Activated CD4-positive, alpha-beta memory T cell treated with anti-CD3 and anti-CD28 coated beads, Interleukin-2, amount 10 ng/mL, durations not matched to agents 7 days and 5 days (primary cell): ENCODE measurements at regions not wholly inside any gene's neighbourhood (a gene's known extent, or its start where the extent isn't known, plus 50 kb on each side); places are given as distances from the start of the nearest gene placed in this dataset.

Experiments used
- CTCF ChIA-PET: fragments of 350-600 bp; sonication (Branson Sonifier 250); formaldehyde crosslinking; loops from one replicate; lab custom pipeline; 2021; ENCODE audit warnings: antibody characterized with exemption, inconsistent platforms; lab: Charles Lee
- POLR2A ChIA-PET: fragments of 350-600 bp; sonication (Branson Sonifier 250); formaldehyde crosslinking; loops from one replicate; lab custom pipeline; 2021; ENCODE audit warnings: antibody characterized with exemption; lab: Charles Lee
- DNase-seq: peaks from one replicate; pipeline ENCODE4 v3.0.0-alpha.2; 2020
- H3K27ac Mint-ChIP-seq: one replicate; pipeline ENCODE4 v1.8.0; 2021; ENCODE audit warnings: mild to moderate bottlenecking, mixed read lengths
- H3K27me3 Mint-ChIP-seq: one replicate; pipeline ENCODE4 v1.8.0; 2021; ENCODE audit warnings: mixed read lengths
- H3K36me3 Mint-ChIP-seq: one replicate; pipeline ENCODE4 v1.8.0; 2021; ENCODE audit warnings: low read depth, mixed read lengths
- H3K4me1 Mint-ChIP-seq: one replicate; pipeline ENCODE4 v1.8.0; 2021; ENCODE audit warnings: mixed read lengths
- H3K4me3 Mint-ChIP-seq: one replicate; pipeline ENCODE4 v1.8.0; 2021; ENCODE audit warnings: mild to moderate bottlenecking, mixed read lengths
- H3K9me3 Mint-ChIP-seq: one replicate; pipeline ENCODE4 v1.8.0; 2021; ENCODE audit warnings: mixed read lengths

DNA sequence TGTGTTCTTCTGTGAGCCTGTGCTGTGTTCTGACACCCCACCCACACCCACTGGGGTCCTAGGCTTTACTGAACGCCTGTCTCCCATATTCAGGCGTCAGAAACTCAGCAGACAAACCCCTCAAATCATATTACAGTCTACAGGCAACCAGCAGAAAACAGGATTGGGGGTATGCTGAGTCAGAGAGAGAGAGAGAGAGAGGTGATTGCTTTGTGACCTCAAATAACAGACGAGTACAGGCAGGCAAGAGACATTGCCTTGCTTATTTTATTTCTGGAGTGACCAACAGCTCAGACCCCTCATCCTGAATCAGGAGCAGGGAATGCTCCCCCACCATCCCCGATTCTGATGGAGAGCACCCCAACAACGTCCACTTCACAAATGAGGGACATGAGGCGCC, 473.9 kb downstream of the PMP22 start:
- DNase-seq = no peak
- Mint-ChIP-seq H3K27ac (no peak overlapping the region), H3K36me3 (no peaks in the 10 kb centered on the region), H3K9me3 (no peaks in the 10 kb centered on the region), H3K4me3 (no peak overlapping the region), H3K27me3 (peaks cover 14% of the 10 kb centered on the region), H3K4me1 (no peaks in the 10 kb centered on the region)
- POLR2A ChIA-PET = no interaction called here
- CTCF ChIA-PET = no interaction called here

DNA sequence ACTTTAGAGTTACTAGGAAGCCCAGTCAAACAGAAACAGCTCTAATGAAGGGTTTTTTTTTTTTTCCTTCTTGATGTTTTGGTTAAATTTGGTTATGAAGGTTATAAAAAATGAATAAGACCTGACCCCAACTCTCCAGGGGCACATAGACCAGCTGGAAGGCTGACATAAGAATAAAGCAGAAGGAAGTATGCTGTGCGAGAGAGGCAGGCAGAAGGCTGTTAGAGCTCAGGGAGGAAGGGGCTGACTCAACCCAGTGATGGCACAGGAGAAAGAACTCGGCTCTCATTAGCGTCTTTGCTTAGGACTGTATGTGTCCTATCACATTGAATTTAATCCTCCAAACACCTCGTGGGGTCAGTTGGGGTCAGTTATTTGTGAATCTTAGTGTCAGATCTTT, 474.6 kb downstream of the PMP22 start:
- Mint-ChIP-seq H3K4me3 (no peak overlapping the region), H3K36me3 (no peaks in the 10 kb centered on the region), H3K27ac (no peak overlapping the region), H3K4me1 (no peaks in the 10 kb centered on the region), H3K9me3 (no peaks in the 10 kb centered on the region), H3K27me3 (peaks cover 14% of the 10 kb centered on the region)
- ChIA-PET POLR2A (no interaction called here), CTCF (interaction anchor here (0.7 kb wide), 1 partner anchor 407 kb away, joined by 3 read pairs; no protein-coding TSS in a partner anchor)
- no peak for DNase-seq

DNA sequence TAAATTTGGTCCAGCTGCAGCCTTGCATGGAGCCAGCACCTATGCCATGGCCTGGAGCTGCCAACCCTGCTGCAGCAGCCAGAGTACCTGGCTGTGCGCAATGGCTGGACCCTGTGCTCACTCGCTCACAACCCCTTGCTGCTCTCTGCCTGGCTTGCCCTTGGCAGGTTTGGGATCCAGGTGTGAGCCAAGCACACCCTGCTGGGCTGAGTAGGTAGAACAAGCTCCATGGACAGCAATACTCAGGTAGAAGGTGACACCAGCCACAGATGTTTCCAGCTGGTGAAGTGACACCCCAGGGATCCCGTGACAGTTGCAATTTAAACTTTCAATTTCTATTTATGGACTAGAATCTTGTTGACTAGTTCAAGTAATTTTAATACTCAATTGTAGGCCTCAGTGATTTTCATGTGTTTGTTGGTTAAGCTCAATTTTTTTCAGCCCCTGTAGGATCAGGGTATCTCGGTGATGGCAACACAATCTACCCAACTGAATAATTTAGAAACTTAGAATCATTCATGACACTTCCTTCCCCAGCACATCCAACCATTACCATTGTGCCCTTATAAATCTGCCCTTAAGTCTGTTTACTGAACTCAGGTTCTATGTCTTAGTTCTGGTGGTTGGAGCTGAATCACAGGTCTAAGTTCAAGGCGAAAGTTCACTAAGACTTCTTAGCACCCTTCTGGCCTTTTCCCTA, 480.0 kb downstream of the PMP22 start:
- DNase-seq = no peak
- ChIA-PET POLR2A (no interaction called here), CTCF (no interaction called here)
- H3K4me1 Mint-ChIP-seq = no peaks in the 10 kb centered on the region
- H3K27ac Mint-ChIP-seq = no peak overlapping the region
- H3K9me3 Mint-ChIP-seq = no peaks in the 10 kb centered on the region
- peaks cover 10% of the 10 kb centered on the region for H3K27me3 Mint-ChIP-seq
- no peaks in the 10 kb centered on the region for H3K36me3 Mint-ChIP-seq
- no peak overlapping the region for H3K4me3 Mint-ChIP-seq

DNA sequence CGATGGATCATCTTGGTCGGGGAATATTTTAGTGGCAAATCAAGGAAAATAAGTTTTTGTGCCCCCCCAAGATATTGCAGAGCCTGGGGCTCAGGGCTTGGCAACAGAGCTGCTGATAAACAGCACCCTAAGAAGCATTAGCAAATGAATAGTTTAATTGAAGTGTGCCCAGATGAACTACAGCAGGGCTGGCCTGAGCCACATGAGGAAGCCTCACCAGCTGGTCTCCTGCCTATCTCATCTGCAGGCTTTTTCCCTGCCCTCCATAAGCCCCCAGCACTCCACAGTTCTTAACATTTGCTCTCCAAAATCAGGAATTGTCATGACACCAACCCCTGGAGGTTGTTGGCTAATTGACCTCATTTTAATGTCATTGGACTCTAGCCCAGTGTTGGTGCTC, 480.2 kb downstream of the HS3ST3B1 start:
- Mint-ChIP-seq H3K36me3 (no peaks in the 10 kb centered on the region), H3K27me3 (no peaks in the 10 kb centered on the region), H3K4me3 (no peak overlapping the region), H3K9me3 (no peaks in the 10 kb centered on the region), H3K27ac (no peak overlapping the region), H3K4me1 (no peaks in the 10 kb centered on the region)
- CTCF ChIA-PET = no interaction called here
- no peak for DNase-seq
- POLR2A ChIA-PET = no interaction called here

DNA sequence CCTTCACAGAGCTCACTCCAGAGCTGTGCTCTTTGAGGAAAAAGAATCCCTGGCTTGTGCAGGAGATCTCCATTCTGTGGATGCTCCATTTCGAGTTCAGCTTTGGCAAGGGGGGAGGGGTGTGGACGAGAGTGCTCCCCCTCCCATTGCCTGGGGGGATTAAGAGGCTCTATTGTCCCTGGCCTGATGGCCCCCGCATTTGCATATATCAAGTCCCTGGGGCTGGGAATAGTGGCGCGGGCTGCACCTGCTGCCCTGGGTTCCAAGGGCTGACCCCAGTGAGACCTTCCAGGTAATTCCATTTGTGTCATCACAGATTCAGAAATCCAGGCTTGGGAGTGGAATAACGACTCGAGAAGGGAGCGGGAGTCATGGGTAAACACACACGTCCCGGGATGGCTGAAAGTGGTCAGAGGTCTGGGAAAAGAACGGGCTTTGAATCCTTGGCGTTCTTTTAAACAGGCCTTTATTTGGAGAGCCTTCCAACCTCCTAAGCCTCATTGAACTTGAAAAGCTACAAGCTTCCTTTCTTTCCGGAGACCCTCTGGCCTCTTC, 479.3 kb downstream of the HS3ST3B1 start:
- CTCF ChIA-PET = no interaction called here
- no peaks in the 10 kb centered on the region for H3K36me3 Mint-ChIP-seq
- POLR2A ChIA-PET = no interaction called here
- no peaks in the 10 kb centered on the region for H3K27me3 Mint-ChIP-seq
- H3K27ac Mint-ChIP-seq = no peak overlapping the region
- DNase-seq = no peak
- H3K4me3 Mint-ChIP-seq = no peak overlapping the region
- no peaks in the 10 kb centered on the region for H3K4me1 Mint-ChIP-seq
- no peaks in the 10 kb centered on the region for H3K9me3 Mint-ChIP-seq

DNA sequence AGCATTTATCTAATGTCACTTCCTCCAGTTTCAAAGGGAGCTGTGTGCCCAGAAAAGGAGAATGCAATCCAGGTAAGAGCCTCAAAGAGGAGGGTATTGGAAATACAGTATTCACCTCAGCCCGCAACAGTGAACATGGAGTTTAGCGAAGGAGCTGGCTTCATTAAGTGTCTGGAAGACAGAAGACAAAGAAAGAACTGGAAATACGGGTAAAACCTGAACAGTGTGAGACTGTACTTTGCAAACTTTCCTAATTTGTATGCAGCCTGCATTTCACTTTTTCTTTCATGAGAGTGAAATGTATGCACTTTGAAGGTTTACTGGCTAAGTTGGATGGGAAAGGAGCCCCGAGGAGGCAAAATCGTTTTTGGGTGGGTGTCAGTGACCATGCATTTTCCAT, 478.4 kb downstream of the HS3ST3B1 start:
- Mint-ChIP-seq H3K27me3 (no peaks in the 10 kb centered on the region), H3K36me3 (no peaks in the 10 kb centered on the region), H3K27ac (no peak overlapping the region), H3K4me3 (no peak overlapping the region), H3K4me1 (no peaks in the 10 kb centered on the region), H3K9me3 (peaks cover 4% of the 10 kb centered on the region)
- POLR2A ChIA-PET = no interaction called here
- DNase-seq = no peak
- CTCF ChIA-PET = no interaction called here

DNA sequence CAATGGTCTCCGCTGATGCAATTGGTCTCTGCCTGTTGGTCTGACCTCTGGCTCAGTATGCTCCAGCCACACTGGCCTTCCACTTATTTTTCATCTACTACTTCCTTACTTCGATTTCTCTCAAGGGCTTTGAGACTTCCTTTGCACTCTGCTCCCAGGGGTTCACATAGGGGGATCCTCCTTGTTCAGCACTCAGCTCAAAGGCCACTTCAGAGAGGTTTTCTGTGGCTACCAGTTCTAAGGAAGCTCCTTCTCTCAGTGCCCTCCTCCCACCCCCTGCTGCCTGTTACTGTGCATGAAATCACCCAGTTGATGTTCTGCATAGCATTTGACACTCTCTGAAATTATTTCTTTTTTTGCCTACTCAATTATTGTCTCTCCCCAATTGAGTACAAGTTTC, 476.4 kb downstream of the HS3ST3B1 start:
- Mint-ChIP-seq H3K27me3 (no peaks in the 10 kb centered on the region), H3K27ac (no peak overlapping the region), H3K36me3 (no peaks in the 10 kb centered on the region), H3K4me3 (no peak overlapping the region), H3K9me3 (peaks cover 5% of the 10 kb centered on the region), H3K4me1 (no peaks in the 10 kb centered on the region)
- ChIA-PET CTCF (no interaction called here), POLR2A (no interaction called here)
- DNase-seq = no peak

DNA sequence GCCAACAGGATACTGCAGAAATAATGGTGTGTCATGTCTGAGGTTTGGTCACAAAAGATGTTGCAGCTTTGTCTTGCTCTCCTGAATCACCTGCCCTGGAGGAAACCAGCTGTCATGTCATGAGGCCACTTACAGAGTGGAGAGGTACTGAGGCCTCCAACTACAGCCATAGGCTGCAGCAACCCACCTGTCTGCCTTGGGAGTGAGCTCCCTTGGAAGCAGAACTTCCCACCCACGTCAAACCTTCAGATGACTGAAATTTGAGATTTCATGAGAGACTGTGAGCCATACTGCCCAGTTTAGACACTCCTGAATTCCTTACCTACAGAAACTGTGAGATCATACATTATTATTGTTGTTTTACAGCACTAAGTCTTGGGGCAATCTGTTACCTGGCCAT, 475.9 kb downstream of the HS3ST3B1 start:
- no peak for DNase-seq
- ChIA-PET CTCF (no interaction called here), POLR2A (no interaction called here)
- H3K4me1 Mint-ChIP-seq = no peaks in the 10 kb centered on the region
- no peaks in the 10 kb centered on the region for H3K27me3 Mint-ChIP-seq
- peaks cover 5% of the 10 kb centered on the region for H3K9me3 Mint-ChIP-seq
- no peaks in the 10 kb centered on the region for H3K36me3 Mint-ChIP-seq
- no peak overlapping the region for H3K4me3 Mint-ChIP-seq
- no peak overlapping the region for H3K27ac Mint-ChIP-seq

DNA sequence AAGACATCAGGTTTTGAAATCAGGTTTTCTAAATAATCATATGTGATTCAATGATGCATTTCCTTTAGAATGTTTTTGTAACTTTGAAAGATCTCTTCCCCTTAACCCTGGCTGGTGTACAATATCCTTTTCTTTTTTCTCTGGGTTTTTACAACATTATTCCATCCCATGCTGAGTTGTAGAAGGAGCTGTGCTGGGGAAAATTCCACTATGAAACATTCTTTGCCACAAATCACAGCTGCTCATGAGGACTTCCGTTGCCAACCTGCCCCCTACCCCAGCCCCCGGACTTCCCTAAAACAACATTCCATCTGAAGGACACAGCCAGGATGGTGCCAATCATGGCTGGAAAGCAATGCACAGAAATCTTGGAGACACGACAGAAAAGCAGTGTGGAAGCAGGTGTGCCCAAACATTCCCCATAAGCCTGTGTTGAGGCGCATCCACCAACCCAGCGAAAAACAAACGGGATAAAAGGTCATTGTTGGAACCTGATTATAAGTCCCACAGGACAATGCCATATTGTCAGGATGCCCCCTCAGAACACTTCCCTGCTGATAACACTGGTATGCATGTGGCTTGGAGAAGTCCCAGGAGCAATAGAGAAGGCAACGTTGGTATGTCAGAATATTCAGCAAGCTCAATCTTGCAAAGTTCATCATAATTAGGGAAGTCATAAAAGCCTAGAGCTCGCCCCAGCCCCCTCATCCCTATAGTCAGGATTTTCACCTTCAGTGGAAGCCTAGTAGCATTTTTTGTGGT, 475.0 kb downstream of the HS3ST3B1 start:
- ChIA-PET CTCF (no interaction called here), POLR2A (no interaction called here)
- no peak overlapping the region for H3K27ac Mint-ChIP-seq
- no peak overlapping the region for H3K4me3 Mint-ChIP-seq
- no peak for DNase-seq
- no peaks in the 10 kb centered on the region for H3K27me3 Mint-ChIP-seq
- peaks cover 5% of the 10 kb centered on the region for H3K9me3 Mint-ChIP-seq
- H3K4me1 Mint-ChIP-seq = no peaks in the 10 kb centered on the region
- no peaks in the 10 kb centered on the region for H3K36me3 Mint-ChIP-seq

DNA sequence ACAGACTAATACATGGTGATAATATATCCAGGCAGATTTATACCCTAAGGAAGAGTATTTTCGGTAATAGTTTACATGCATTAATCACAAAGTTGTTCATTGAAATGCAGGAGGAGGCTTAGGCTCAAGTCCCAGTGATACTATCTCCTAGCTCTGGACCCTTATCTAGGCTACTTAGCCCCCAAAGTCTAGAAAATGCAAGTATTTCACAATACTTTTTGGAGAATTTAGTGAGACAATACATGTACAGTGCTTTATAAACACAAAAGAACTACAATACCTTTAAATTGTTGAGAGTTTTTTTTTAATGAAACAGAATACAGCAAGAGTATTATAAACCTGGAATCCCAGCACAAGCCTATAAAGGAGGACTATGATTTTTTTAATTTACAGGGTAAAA, 473.9 kb downstream of the HS3ST3B1 start:
- POLR2A ChIA-PET = no interaction called here
- H3K4me3 Mint-ChIP-seq = no peak overlapping the region

DNA sequence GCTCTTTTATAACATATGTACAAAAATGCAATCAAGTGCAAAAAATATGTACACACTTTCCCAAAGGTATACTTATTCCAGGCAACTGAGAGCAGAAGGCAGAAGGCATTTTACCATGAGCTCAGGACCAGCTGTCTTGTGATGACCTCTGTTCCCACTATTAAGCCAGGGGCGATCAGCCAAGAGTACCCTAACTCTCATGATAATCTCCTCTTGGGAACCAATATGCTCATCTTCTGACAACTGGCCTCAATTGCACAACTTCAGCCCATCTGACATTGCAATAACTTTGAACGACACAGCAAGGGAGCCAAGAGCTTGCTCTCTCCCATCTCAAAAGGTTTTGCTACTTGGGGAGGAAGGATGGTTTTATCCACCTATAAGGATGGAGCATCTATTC, 471.9 kb downstream of the HS3ST3B1 start:
- Mint-ChIP-seq H3K4me1 (no peaks in the 10 kb centered on the region), H3K27ac (no peak overlapping the region), H3K4me3 (no peak overlapping the region), H3K36me3 (no peaks in the 10 kb centered on the region), H3K27me3 (no peaks in the 10 kb centered on the region), H3K9me3 (peaks cover 5% of the 10 kb centered on the region)
- ChIA-PET CTCF (no interaction called here), POLR2A (no interaction called here)
- no peak for DNase-seq

More for the DNA sequence above, 473.9 kb downstream of the HS3ST3B1 start:
- CTCF ChIA-PET = no interaction called here
- Mint-ChIP-seq H3K4me1 (no peaks in the 10 kb centered on the region), H3K27ac (no peak overlapping the region), H3K36me3 (no peaks in the 10 kb centered on the region), H3K9me3 (peaks cover 5% of the 10 kb centered on the region), H3K27me3 (no peaks in the 10 kb centered on the region)
- no peak for DNase-seq

DNA sequence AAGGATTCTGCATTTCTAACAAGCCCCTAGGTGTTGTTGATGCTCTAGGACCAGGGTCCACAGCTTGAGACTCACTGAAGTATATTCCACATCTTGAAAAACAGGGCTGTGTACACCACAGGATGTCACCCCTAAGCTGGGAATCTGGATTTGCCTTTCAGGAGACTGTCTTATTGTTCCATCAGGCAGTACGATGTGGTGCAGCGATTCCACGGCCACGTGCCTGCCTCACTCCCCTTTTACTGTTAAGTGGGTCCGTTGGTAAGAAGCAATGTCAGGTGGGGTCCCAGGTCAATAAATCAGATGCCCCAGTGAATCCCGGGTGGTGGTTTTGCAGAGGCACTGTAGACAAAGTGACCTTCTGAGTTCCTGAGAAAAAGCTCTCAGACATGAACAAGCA, 470.7 kb downstream of the HS3ST3B1 start:
- H3K4me1 Mint-ChIP-seq = no peaks in the 10 kb centered on the region
- H3K27me3 Mint-ChIP-seq = no peaks in the 10 kb centered on the region
- H3K4me3 Mint-ChIP-seq = no peak overlapping the region
- POLR2A ChIA-PET = no interaction called here
- H3K9me3 Mint-ChIP-seq = peaks cover 5% of the 10 kb centered on the region
- no peak for DNase-seq
- no peaks in the 10 kb centered on the region for H3K36me3 Mint-ChIP-seq
- H3K27ac Mint-ChIP-seq = no peak overlapping the region
- CTCF ChIA-PET = no interaction called here

DNA sequence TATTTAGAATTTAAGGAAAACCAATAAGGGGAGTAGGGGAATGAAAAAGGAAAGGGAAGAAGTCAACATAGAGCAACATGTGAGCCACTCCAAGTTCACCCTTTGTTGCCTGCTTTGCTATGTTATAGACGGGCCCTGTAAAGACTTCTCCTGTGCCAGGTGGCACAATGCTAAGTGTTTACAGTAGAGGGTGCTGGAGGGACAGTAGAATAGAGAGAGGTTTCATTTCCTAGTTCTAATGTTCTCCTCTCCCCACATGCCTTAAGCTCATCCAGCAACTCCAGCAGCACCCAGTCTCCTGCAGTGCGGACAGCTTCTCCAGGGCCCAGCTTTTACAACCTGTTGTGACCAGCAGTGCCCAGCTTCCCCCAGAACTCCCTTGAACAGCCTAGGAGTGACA, 468.0 kb downstream of the HS3ST3B1 start:
- Mint-ChIP-seq H3K9me3 (no peaks in the 10 kb centered on the region), H3K27ac (no peak overlapping the region), H3K36me3 (no peaks in the 10 kb centered on the region), H3K27me3 (no peaks in the 10 kb centered on the region), H3K4me3 (no peak overlapping the region), H3K4me1 (no peaks in the 10 kb centered on the region)
- ChIA-PET POLR2A (no interaction called here), CTCF (no interaction called here)
- DNase-seq = no peak
